ENCODE measurements at regions not wholly inside any gene's neighbourhood (a gene's known extent, or its start where the extent isn't known, plus 50 kb on each side); places are given as distances from the start of the nearest gene placed in this dataset.

DNA sequence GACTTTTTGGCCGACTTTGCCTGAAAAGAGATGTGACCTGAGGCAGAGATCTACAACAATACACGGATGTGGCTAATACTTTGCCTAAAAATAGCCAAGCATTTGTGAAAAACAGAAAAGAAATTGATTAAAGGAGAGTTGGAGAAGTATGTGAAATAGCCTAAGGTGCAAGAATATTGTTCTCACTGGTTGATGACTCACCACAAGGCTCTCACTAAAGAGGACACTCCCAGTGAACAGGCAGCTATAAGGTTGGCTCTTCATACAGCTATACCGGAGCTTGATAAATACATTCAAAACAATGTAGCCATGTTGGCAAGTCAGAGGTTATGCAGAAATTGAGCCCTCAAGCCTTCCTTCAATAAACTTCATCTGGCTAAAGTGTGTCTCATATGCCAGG, 317.2 kb upstream of the GRAMD2B start:
- TF ChIP-seq RAD21 (IDR thresholded peaks at IDR 0.05; ENCODE audit: low read depth) (no peak), TAF1 (IDR thresholded peaks at IDR 0.05; ENCODE audit: low read depth) (no peak), TCF12 (IDR thresholded peaks at IDR 0.05; ENCODE audit: low read depth) (no peak), EP300 (IDR thresholded peaks at IDR 0.05; ENCODE audit: borderline replicate concordance) (no peak), ZBTB7A (IDR thresholded peaks at IDR 0.05; ENCODE audit: low read depth) (no peak), EGR1 (IDR thresholded peaks at IDR 0.05) (no peak)
- TF ChIP-seq, protein P1, sequence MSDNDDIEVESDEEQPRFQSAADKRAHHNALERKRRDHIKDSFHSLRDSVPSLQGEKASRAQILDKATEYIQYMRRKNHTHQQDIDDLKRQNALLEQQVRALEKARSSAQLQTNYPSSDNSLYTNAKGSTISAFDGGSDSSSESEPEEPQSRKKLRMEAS (IDR thresholded peaks at IDR 0.05): no peak
- TF ChIP-seq, protein P2, sequence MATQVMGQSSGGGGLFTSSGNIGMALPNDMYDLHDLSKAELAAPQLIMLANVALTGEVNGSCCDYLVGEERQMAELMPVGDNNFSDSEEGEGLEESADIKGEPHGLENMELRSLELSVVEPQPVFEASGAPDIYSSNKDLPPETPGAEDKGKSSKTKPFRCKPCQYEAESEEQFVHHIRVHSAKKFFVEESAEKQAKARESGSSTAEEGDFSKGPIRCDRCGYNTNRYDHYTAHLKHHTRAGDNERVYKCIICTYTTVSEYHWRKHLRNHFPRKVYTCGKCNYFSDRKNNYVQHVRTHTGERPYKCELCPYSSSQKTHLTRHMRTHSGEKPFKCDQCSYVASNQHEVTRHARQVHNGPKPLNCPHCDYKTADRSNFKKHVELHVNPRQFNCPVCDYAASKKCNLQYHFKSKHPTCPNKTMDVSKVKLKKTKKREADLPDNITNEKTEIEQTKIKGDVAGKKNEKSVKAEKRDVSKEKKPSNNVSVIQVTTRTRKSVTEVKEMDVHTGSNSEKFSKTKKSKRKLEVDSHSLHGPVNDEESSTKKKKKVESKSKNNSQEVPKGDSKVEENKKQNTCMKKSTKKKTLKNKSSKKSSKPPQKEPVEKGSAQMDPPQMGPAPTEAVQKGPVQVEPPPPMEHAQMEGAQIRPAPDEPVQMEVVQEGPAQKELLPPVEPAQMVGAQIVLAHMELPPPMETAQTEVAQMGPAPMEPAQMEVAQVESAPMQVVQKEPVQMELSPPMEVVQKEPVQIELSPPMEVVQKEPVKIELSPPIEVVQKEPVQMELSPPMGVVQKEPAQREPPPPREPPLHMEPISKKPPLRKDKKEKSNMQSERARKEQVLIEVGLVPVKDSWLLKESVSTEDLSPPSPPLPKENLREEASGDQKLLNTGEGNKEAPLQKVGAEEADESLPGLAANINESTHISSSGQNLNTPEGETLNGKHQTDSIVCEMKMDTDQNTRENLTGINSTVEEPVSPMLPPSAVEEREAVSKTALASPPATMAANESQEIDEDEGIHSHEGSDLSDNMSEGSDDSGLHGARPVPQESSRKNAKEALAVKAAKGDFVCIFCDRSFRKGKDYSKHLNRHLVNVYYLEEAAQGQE (IDR thresholded peaks at IDR 0.05; ENCODE audit: low read depth): no peak

DNA sequence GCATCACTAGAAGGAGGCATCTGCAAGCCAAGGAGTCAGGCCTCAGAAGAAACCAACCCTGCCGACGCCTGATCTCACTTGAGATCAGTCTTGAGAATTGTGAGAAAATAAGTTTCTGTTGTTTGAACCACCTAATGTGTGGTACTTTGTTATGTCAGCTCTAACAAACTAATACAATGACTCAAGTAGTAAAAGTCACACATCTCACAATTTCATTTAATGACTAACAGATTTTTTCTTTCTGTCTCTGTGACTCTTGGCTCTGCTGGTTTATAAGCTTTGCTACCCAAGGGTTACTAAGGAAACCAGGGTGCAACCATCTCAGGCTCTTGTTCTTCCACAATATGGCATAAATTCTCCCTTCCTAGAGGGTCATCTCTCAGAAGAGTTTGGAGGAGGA, 315.8 kb upstream of the GRAMD2B start:
- no peak for TF ChIP-seq TCF12 (IDR thresholded peaks at IDR 0.05; ENCODE audit: low read depth)
- TF ChIP-seq NFIC (IDR thresholded peaks at IDR 0.05): no peak

DNA sequence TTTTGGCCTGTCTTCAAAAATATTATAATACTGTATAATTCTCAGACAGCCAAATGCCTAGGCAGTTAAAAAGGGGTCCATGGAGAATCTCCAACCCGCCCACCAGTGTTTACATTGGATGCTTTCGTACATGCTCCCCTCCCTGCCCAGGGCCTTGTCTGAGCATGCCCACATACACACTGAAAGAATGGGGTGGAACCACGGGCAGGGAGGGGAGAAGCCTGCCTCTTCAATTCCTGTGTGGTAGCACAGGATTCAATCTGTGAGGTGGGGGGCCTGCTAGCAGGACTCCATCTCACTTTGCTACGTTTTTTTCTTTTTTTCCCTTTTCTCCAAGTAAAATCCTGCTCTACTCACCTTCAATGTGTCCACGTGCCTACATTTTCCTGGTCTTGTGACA, 314.7 kb upstream of the GRAMD2B start:
- TF ChIP-seq, protein P3, sequence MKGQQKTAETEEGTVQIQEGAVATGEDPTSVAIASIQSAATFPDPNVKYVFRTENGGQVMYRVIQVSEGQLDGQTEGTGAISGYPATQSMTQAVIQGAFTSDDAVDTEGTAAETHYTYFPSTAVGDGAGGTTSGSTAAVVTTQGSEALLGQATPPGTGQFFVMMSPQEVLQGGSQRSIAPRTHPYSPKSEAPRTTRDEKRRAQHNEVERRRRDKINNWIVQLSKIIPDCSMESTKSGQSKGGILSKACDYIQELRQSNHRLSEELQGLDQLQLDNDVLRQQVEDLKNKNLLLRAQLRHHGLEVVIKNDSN (IDR thresholded peaks at IDR 0.05): no peak
- TF ChIP-seq, protein P1 (IDR thresholded peaks at IDR 0.05): no peak
- TF ChIP-seq EGR1 (IDR thresholded peaks at IDR 0.05): no peak
- no peak for TF ChIP-seq TAF1 (IDR thresholded peaks at IDR 0.05; ENCODE audit: low read depth)
- no peak for TF ChIP-seq RAD21 (IDR thresholded peaks at IDR 0.05; ENCODE audit: low read depth)
- TF ChIP-seq YY1 (IDR thresholded peaks at IDR 0.05; ENCODE audit: low read depth): no peak
- TF ChIP-seq, protein P2 (IDR thresholded peaks at IDR 0.05; ENCODE audit: low read depth): no peak
- no peak for TF ChIP-seq TCF12 (IDR thresholded peaks at IDR 0.05; ENCODE audit: low read depth)
- no peak for TF ChIP-seq NFIC (IDR thresholded peaks at IDR 0.05)
- TF ChIP-seq CREB1 (IDR thresholded peaks at IDR 0.05; ENCODE audit: low read depth): no peak
- TF ChIP-seq CEBPB (IDR thresholded peaks at IDR 0.05): no peak
- TF ChIP-seq FOXM1 (IDR thresholded peaks at IDR 0.05; ENCODE audit: borderline replicate concordance, low read depth): no peak
- no peak for TF ChIP-seq ZBTB7A (IDR thresholded peaks at IDR 0.05; ENCODE audit: low read depth)
- no peak for TF ChIP-seq EP300 (IDR thresholded peaks at IDR 0.05; ENCODE audit: borderline replicate concordance)
- TF ChIP-seq TEAD4 (IDR thresholded peaks at IDR 0.05): no peak

DNA sequence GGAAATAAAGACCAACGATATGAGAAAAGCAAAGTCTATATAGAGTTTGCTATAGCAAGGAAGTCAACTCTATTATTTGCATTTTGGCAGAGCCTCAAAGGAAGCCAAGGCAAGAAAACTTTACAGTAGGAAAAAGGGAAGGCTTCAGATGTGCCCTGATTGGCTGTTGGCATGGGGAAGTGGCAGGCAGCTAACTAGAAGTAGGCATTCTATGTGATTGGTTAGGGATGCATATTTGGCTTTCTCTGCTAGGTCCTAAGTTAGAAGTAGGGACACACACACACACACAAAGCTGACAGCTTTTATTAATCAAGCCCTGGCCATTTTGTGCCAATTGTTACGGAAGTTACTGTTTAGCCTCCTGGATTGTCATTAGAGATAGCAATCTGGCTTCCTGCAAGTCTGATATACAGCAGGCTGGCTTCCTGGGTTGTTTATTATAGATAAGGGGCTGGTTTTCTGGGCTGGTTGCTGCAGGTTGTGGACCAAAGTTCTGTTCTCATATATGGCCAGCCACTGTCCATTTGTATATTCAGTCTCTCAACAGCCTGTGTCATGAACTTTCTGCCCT, 308.1 kb upstream of the GRAMD2B start:
- TF ChIP-seq EP300 (IDR thresholded peaks at IDR 0.05; ENCODE audit: borderline replicate concordance) (no peak), TAF1 (IDR thresholded peaks at IDR 0.05; ENCODE audit: low read depth) (no peak), NFIC (IDR thresholded peaks at IDR 0.05) (no peak), TEAD4 (IDR thresholded peaks at IDR 0.05) (no peak), RAD21 (IDR thresholded peaks at IDR 0.05; ENCODE audit: low read depth) (no peak), EGR1 (IDR thresholded peaks at IDR 0.05) (no peak), FOXM1 (IDR thresholded peaks at IDR 0.05; ENCODE audit: borderline replicate concordance, low read depth) (no peak), TCF12 (IDR thresholded peaks at IDR 0.05; ENCODE audit: low read depth) (no peak)
- TF ChIP-seq, protein P2 (IDR thresholded peaks at IDR 0.05; ENCODE audit: low read depth): no peak
- TF ChIP-seq, protein P3 (IDR thresholded peaks at IDR 0.05): no peak
- TF ChIP-seq, protein P1 (IDR thresholded peaks at IDR 0.05): no peak
